ENCODE measurements at regions not wholly inside any gene's neighbourhood (a gene's known extent, or its start where the extent isn't known, plus 50 kb on each side); places are given as distances from the start of the nearest gene placed in this dataset.
"Not testable (repeated sequence)": the region's sequence is repeated elsewhere in the genome, so short reads cannot be mapped to it uniquely, and the experiment has no call there.

- not testable (repeated sequence) for DNase-seq
Measured at GRCh38 chr20:17891131-17891530, 77.5 kb downstream of the SNX5 start.

- no peak for DNase-seq
Measured at GRCh38 chr20:17890330-17890729, 78.3 kb downstream of the SNX5 start.

GRCh38 chr20:17889226-17889625 lies 79.4 kb downstream of the SNX5 start:
- no peak for DNase-seq

- no peak for DNase-seq
Measured at GRCh38 chr20:17888044-17888443, 80.5 kb downstream of the SNX5 start.

- no peak for DNase-seq
Measured at GRCh38 chr20:17887331-17888030, 81.1 kb downstream of the SNX5 start.

GRCh38 chr20:17885544-17885943 lies 83.0 kb downstream of the SNX5 start:
- no peak for DNase-seq

GRCh38 chr20:17885076-17885475 lies 83.5 kb downstream of the SNX5 start:
- no peak for DNase-seq

GRCh38 chr20:17884307-17885003 lies 84.1 kb downstream of the SNX5 start:
- DNase-seq: no peak

- no peak for DNase-seq
Measured at GRCh38 chr20:17883592-17884306, 84.8 kb downstream of the SNX5 start.

- no peak for DNase-seq
Measured at GRCh38 chr20:17882834-17883591, 85.6 kb downstream of the SNX5 start.

GRCh38 chr20:17882065-17882833 lies 86.3 kb downstream of the SNX5 start:
- no peak for DNase-seq

GRCh38 chr20:17881741-17882064 lies 86.9 kb downstream of the SNX5 start:
- no peak for DNase-seq

- DNase-seq: no peak
Measured at GRCh38 chr20:17878912-17879602, 89.5 kb downstream of the SNX5 start.

GRCh38 chr20:17878069-17878911 lies 90.3 kb downstream of the SNX5 start:
- DNase-seq: no peak

- no peak for DNase-seq
Measured at GRCh38 chr20:17875981-17876385, 92.6 kb downstream of the SNX5 start.

- DNase-seq: no peak
Measured at GRCh38 chr20:17875106-17875980, 93.3 kb downstream of the SNX5 start.

GRCh38 chr20:17874271-17875105 lies 94.1 kb downstream of the SNX5 start:
- DNase-seq: no peak

GRCh38 chr20:17873410-17874270 lies 95.0 kb downstream of the SNX5 start:
- DNase-seq: no peak

All from activated effector memory CD4-positive, alpha-beta T cell treated with Interleukin-2 at 50 U/mL for 16 hours (primary cell).